HG02610 (cell line): ENCODE measurements at regions not wholly inside any gene's neighbourhood (a gene's known extent, or its start where the extent isn't known, plus 50 kb on each side); places are given as distances from the start of the nearest gene placed in this dataset.

Experiments
- ATAC-seq: cut with Tn5 transposase; IDR thresholded peaks from one replicate; pipeline ENCODE4 v1.9.1; 2021; ENCODE audit warnings: mild to moderate bottlenecking, moderate library complexity; ENCODE audit not compliant: unreplicated experiment

DNA sequence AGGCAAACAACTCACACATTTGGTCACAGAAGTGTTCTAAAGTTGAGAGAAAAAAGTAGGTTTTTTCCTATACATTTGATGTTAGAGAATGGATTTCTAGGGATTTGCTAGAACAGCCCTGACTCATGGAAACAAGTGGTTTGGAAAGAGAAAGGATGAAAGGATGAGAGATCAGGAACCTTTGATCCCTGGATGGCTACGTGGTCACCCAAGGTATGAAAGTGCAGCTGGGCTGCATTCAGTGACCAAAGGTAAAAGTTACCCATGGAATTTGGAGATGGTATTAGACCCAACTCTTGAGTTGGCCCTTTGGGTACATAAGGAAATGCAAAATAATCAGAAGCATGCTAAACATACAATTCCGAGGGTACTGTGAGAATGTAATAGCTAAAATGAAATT is 61.3 kb upstream of the SPIN1 start:
- no peak for ATAC-seq

- no peak for ATAC-seq
These were observed 62.2 kb upstream of the SPIN1 start for GRCh38 chr9:88326015-88326414.

DNA sequence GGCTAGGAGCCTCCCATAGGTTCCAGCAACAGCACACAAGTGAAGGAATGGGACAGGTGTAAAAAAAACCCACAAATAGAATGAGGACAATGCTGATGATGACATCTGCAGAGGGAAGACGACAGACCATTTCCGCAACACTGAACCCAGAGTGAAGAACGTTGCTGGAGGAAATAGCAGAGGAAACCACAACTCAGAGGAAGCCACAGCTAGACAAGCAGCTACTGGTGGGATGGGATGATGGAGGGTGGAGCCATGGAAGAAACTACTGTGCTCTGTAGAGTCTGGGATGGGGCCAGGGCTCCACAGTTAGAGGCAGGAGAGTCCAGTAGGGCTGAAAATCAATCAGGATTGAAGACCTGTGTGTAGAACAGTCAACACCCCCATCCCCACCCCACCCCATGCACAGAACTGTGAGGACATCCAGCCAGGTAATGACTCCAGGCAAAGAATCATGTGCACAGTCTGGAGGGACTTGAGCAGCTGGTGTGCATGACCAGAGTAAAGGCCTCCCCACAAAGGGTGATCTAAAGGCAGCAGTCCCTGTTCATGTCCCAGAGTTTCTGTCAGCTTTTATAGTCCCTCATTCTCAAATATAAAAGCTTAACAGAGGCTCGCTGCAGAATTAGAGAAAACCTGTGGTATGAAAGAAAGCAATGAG is 65.2 kb upstream of the SPIN1 start:
- ATAC-seq, result no peak

- no peak for ATAC-seq
These were observed 66.5 kb upstream of the SPIN1 start for GRCh38 chr9:88321764-88322163.

DNA sequence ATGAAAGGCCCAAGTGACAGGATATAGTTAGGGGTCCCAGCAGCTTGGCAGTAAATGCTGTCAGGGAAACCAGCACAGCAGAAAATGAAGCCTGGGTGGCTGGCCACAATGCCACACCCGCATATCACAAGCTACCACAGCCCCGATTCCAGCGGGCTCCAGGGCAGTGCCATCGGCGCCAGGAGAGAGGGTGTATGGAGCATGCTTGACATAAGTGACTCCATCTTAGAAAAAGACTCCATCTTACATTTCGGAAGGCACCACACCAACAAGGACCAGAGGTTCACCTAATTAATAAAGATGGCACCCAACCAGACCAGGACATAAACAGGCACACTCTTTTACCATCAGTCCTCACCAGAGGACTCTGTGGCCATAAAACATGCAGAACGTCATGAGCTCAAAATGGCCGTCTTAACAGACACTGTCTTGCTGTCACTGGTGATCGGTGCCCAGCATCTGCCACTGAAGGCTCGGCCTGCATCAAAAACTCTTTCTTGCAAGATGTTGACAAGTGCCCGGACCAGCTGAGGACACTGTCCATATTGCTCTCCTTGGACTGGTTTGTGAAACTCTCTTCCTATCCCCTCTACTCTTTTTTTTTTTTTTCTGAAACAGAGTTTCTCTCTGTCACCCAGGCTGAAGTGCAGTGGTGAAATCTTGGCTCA is 67.4 kb upstream of the SPIN1 start:
- no peak for ATAC-seq

GRCh38 chr9:88319936-88320747 is 68.1 kb upstream of the SPIN1 start:
- ATAC-seq, result no peak

GRCh38 chr9:88313364-88314220 is 74.7 kb upstream of the SPIN1 start:
- ATAC-seq, result no peak

GRCh38 chr9:88312517-88313103 is 75.6 kb upstream of the SPIN1 start:
- no peak for ATAC-seq

DNA sequence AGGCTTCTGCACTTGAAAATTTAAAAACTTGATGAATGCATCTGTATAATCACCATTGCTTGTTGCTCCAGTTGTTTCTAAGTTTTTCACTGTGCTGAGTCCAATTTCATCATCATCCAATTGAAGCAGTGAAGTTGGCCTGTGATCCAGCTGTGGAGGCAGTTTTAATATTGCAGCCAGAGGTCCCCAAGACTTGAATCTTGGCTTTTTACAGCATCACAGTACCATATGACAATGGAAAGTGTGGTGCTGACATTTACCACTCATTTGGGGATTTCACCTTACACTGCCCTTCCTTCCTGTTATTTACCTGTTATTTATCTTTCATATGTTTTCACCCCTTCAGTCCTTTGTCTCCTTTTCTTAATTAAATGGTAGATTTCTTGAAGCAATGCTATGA is 76.2 kb upstream of the SPIN1 start:
- no peak for ATAC-seq

DNA sequence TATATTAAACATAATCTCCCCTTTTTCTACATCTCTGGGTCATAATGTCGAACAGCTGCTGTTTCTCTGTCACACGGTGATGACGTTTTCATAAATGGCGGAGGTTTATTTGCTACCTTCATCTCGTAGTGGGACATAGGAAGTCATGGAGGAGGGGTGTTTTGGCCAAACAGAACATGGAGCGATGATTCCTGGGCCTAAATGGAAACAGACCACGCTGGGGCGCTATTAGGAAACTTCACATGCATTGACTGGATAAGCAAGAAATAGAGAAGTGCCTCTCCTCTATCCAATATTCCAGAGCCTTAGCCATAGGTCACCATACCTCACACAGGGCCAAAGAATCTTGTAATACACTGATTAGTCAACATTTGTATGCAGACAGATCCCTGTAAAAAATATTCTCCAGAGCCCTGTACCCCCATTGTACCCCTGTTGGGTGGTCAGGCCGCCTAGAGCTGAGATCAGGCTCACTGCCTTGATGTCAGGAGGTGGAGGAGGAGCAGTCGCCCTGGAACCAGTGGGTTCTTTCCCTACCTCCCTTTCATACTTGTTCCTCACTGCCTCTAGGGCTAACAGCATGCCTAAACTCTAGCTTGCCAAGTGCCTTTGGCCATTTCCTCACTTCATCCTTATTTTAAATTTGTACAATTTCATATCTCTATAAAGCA is 77.8 kb upstream of the SPIN1 start:
- no peak for ATAC-seq

DNA sequence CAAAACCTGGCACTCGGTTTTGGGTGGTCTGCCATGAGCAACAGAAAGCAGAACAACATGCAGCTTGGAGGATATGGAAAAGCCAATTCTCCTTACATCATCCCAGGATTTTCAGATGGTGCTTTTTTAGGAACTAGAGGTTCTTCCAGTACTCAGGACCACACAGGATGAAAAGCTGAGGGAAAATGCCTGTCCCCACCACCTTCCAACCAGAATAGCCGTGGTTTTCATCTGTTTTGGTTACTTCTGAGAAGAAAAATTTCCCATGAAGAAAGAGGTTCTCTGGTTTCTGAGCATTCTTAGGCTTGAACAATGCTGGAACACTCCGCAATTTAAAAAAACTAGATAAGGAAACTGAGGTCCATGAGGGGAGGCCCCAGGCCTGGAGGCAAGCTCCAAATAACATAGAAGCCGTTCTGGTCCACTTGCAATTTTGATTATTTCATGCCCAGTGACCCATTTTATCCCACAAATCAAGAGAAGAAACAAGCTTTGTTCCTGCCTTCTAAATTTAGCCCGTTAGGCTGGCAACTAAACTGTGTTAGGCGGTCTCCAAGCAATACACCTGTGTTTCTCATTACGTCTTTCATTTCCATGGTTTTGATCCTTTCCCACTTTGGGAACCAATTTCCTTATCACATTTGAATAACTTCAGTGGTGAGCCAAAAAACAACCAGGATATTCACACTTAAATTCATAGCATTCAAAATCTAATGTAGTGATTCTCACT is 79.2 kb upstream of the SPIN1 start:
- no peak for ATAC-seq

- no peak for ATAC-seq
These were observed 81.1 kb upstream of the SPIN1 start for GRCh38 chr9:88307136-88307535.

- ATAC-seq, result peak; percentile 94
These were observed 84.4 kb upstream of the SPIN1 start for GRCh38 chr9:88303721-88304451.

DNA sequence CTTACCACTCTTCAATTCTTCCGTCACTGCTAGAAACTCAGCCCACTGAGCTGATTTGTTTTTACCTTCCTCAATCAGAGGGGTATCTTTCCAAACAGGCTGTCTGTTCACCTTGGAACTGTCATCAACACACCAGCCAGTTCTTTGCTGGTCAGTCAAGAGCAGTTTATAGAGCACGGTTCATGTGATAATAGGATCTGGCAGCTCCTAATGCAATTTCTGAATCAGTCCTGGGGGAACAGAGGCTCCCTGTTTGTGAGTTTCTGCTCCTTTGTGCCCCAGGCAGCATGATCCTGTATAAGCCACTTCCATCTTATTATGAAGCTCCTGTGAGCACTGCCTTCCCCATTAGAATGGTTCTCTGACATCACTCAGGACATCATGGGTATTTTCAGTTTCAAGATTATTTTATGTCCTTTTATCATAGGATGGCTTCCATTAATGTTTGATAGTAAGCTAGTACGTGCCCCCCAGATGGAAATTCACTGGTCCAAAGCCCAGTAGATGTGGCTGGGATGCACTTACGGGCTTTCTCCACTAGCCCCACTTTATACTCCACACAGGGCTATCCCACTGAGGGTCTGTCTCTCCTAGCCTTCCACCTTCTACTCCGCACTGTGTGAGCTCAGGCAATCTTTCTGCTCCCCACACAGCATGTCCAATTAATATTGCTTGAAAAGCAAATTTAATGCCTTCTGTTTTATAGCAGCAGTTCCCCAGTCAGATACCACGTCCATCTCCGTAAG is 85.5 kb upstream of the SPIN1 start:
- ATAC-seq, result no peak

DNA sequence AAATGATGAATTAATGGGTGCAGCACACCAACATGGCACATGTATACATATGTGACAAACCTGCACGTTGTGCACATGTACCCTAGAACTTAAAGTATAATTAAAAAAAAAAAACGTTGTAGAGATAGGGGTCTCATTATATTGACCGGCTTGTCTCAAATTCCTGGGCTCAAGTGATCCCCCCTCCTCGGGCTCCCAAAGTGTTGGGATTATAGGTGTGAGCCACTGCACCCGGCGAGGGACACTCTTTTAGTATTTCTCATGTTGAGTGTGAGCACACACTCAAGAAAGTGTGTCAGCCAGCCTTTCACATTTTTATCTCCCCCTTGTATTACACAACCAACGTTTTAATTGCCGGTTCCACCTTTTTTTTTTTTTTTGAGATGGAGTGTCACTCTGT is 87.7 kb upstream of the SPIN1 start:
- no peak for ATAC-seq

DNA sequence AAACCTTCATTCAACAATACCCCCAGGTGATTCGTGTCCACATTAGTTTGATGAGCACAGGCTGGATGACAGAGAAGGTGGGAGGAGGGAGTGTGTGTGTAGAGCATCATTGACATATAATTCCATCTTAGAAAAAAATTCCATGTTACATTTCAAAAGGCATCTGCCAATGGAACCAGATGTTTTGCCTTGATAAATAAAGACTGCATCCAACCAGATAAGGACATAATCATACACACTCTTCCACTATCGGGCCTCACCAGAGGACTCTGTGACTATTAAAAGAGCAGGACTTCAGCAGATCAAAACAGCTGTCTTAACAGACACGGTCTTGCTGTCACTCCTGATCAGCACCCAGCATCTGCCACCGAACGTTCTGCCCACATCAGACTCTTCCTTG is 96.4 kb upstream of the SPIN1 start:
- no peak for ATAC-seq

- ATAC-seq, result no peak
These were observed 97.2 kb upstream of the SPIN1 start for GRCh38 chr9:88291056-88291455.

- ATAC-seq, result no peak
These were observed 98.7 kb upstream of the SPIN1 start for GRCh38 chr9:88289532-88289931.
